HS-27A (cell line): ENCODE measurements at regions not wholly inside any gene's neighbourhood (a gene's known extent, or its start where the extent isn't known, plus 50 kb on each side); places are given as distances from the start of the nearest gene placed in this dataset.
A peak's percentile ranks its signal among the peaks of the same experiment; 100 is the strongest.
"Not testable (repeated sequence)": the region's sequence is repeated elsewhere in the genome, so short reads cannot be mapped to it uniquely, and the experiment has no call there.

Experiments
- DNase-seq: peaks from one replicate; pipeline ENCODE4 v3.0.0-alpha.2; 2012; ENCODE audit warnings: low read depth, missing footprints

GRCh38 chr3:86794361-86795065 lies 196.4 kb downstream of the VGLL3 start:
- DNase-seq = no peak

GRCh38 chr3:86793786-86794185 lies 197.2 kb downstream of the VGLL3 start:
- DNase-seq = peak; percentile 99

- no peak for DNase-seq
Measured at GRCh38 chr3:86792316-86792715, 198.6 kb downstream of the VGLL3 start.

- DNase-seq = no peak
Measured at GRCh38 chr3:86790884-86791549, 199.9 kb downstream of the VGLL3 start.

GRCh38 chr3:86788371-86788770 lies 202.6 kb downstream of the VGLL3 start:
- DNase-seq = no peak

GRCh38 chr3:86787091-86787490 lies 203.9 kb downstream of the VGLL3 start:
- DNase-seq = peak; percentile 88

GRCh38 chr3:86785386-86785785 lies 205.6 kb downstream of the VGLL3 start:
- no peak for DNase-seq

GRCh38 chr3:86782866-86783265 lies 208.1 kb downstream of the VGLL3 start:
- DNase-seq = no peak

- no peak for DNase-seq
Measured at GRCh38 chr3:86782286-86782685, 208.7 kb downstream of the VGLL3 start.

- no peak for DNase-seq
Measured at GRCh38 chr3:86774082-86774691, 216.8 kb downstream of the VGLL3 start.

- no peak for DNase-seq
Measured at GRCh38 chr3:86772699-86773098, 218.2 kb downstream of the VGLL3 start.

GRCh38 chr3:86771741-86772512 lies 219.0 kb downstream of the VGLL3 start:
- DNase-seq = no peak

GRCh38 chr3:86766331-86766730 lies 224.6 kb downstream of the VGLL3 start:
- no peak for DNase-seq

- DNase-seq = not testable (repeated sequence)
Measured at GRCh38 chr3:86757322-86758179, 233.4 kb downstream of the VGLL3 start.

GRCh38 chr3:86748015-86748414 lies 242.9 kb downstream of the VGLL3 start:
- DNase-seq = no peak

GRCh38 chr3:86744051-86744450 lies 246.9 kb downstream of the VGLL3 start:
- no peak for DNase-seq

GRCh38 chr3:86743233-86743632 lies 247.7 kb downstream of the VGLL3 start:
- no peak for DNase-seq

- DNase-seq = no peak
Measured at GRCh38 chr3:86740751-86741150, 250.2 kb downstream of the VGLL3 start.

GRCh38 chr3:86739244-86739643 lies 251.7 kb downstream of the VGLL3 start:
- no peak for DNase-seq

GRCh38 chr3:86738684-86739083 lies 252.3 kb downstream of the VGLL3 start:
- no peak for DNase-seq

- DNase-seq = no peak
Measured at GRCh38 chr3:86737517-86737916, 253.4 kb downstream of the VGLL3 start.

- no peak for DNase-seq
Measured at GRCh38 chr3:86733257-86733656, 257.7 kb downstream of the VGLL3 start.
